H9 (cell line): ENCODE measurements at regions not wholly inside any gene's neighbourhood (a gene's known extent, or its start where the extent isn't known, plus 50 kb on each side); places are given as distances from the start of the nearest gene placed in this dataset.

Source experiments
- DNase-seq: peaks from one replicate; pipeline ENCODE4 v3.0.0-alpha.2; 2017
- H2AFZ ChIP-seq: one replicate; pipeline ENCODE4 v1.6.1; 2013; ENCODE audit warnings: mild to moderate bottlenecking, low read length, control low read depth, moderate library complexity
- H2AK5ac ChIP-seq: 2 replicates; pipeline ENCODE4 v1.6.1; 2013; ENCODE audit warnings: low read length, control low read depth, mixed read lengths; ENCODE audit not compliant: insufficient read length
- H2BK120ac ChIP-seq: one replicate; pipeline ENCODE4 v1.6.1; 2013; ENCODE audit warnings: low read depth, mild to moderate bottlenecking, low read length, control low read depth, inconsistent platforms; ENCODE audit not compliant: poor library complexity, severe bottlenecking
- H2BK12ac ChIP-seq: 2 replicates; pipeline ENCODE4 v1.6.1; 2013; ENCODE audit warnings: low read length, control low read depth, mixed read lengths, low read depth; ENCODE audit not compliant: insufficient read length
- H2BK15ac ChIP-seq: 2 replicates; pipeline ENCODE4 v1.6.1; 2013; ENCODE audit warnings: low read depth, low read length, control low read depth
- H2BK20ac ChIP-seq: one replicate; pipeline ENCODE4 v1.6.1; 2013; ENCODE audit warnings: low read depth, mild to moderate bottlenecking, low read length, control low read depth, inconsistent platforms; ENCODE audit not compliant: poor library complexity, severe bottlenecking
- H2BK5ac ChIP-seq: 2 replicates; pipeline ENCODE4 v1.6.1; 2013; ENCODE audit warnings: low read length, control low read depth, mixed read lengths; ENCODE audit not compliant: insufficient read length
- H3K14ac ChIP-seq: 2 replicates; pipeline ENCODE4 v1.6.1; 2013; ENCODE audit warnings: low read length, control low read depth; ENCODE audit not compliant: insufficient read depth
- H3K18ac ChIP-seq: 2 replicates; pipeline ENCODE4 v1.6.1; 2013; ENCODE audit warnings: low read depth, mild to moderate bottlenecking, mixed read lengths, low read length, control low read depth; ENCODE audit not compliant: insufficient read length
- H3K23ac ChIP-seq: 2 replicates; pipeline ENCODE4 v1.6.1; 2013; ENCODE audit warnings: low read length, control low read depth, mixed read lengths, low read depth; ENCODE audit not compliant: insufficient read length
- H3K23me2 ChIP-seq: 2 replicates; pipeline ENCODE4 v1.6.1; 2013; ENCODE audit warnings: low read depth, mild to moderate bottlenecking, mixed read lengths, low read length, control low read depth; ENCODE audit not compliant: insufficient read length, poor library complexity, severe bottlenecking
- H3K27ac ChIP-seq: 2 replicates; pipeline ENCODE4 v1.5.1; 2013; ENCODE audit warnings: low read length, control low read depth, mixed read lengths, low read depth; ENCODE audit not compliant: insufficient read length
- H3K27me3 ChIP-seq: 2 replicates; pipeline ENCODE4 v1.6.1; 2013; ENCODE audit warnings: low read length, control low read depth, inconsistent platforms; ENCODE audit not compliant: insufficient read depth
- H3K4ac ChIP-seq: 2 replicates; pipeline ENCODE4 v1.6.1; 2013; ENCODE audit warnings: low read depth, mild to moderate bottlenecking, control low read depth, inconsistent platforms, low read length, moderate library complexity
- H3K4me1 ChIP-seq: 2 replicates; pipeline ENCODE4 v1.6.1; 2013; ENCODE audit warnings: low read length, control low read depth, inconsistent platforms; ENCODE audit not compliant: insufficient read depth
- H3K4me2 ChIP-seq: 2 replicates; pipeline ENCODE4 v1.6.1; 2013; ENCODE audit warnings: low read length, control low read depth, mixed read lengths; ENCODE audit not compliant: insufficient read length, insufficient read depth
- H3K56ac ChIP-seq: 2 replicates; pipeline ENCODE4 v1.6.1; 2013; ENCODE audit warnings: low read depth, mild to moderate bottlenecking, mixed read lengths, low read length, control low read depth; ENCODE audit not compliant: insufficient read length
- H3K79me1 ChIP-seq: 2 replicates; pipeline ENCODE4 v1.6.1; 2013; ENCODE audit warnings: low read depth, mild to moderate bottlenecking, moderate library complexity, low read length, control low read depth, inconsistent platforms; ENCODE audit not compliant: insufficient read depth, poor library complexity, severe bottlenecking
- H3K79me2 ChIP-seq: 2 replicates; pipeline ENCODE4 v1.6.1; 2013; ENCODE audit warnings: low read length, control low read depth, inconsistent platforms; ENCODE audit not compliant: insufficient read depth
- H3K9ac ChIP-seq: 2 replicates; pipeline ENCODE4 v1.6.1; 2013; ENCODE audit warnings: low read length, control low read depth, mixed read lengths; ENCODE audit not compliant: insufficient read length; ENCODE audit errors: extremely low read depth
- H3K9me3 ChIP-seq: one replicate; pipeline ENCODE4 v1.6.1; 2013; ENCODE audit warnings: low read depth, low read length, inconsistent platforms; ENCODE audit not compliant: control insufficient read depth
- H3T11ph ChIP-seq: one replicate; pipeline ENCODE4 v1.6.1; 2013; ENCODE audit warnings: mild to moderate bottlenecking, low read length, control low read depth, inconsistent platforms
- H4K20me1 ChIP-seq: one replicate; pipeline ENCODE4 v1.6.1; 2013; ENCODE audit not compliant: control insufficient read depth, insufficient read length, insufficient read depth
- H4K5ac ChIP-seq: 2 replicates; pipeline ENCODE4 v1.6.1; 2013; ENCODE audit warnings: low read depth, mild to moderate bottlenecking, mixed read lengths, low read length, control low read depth; ENCODE audit not compliant: insufficient read length
- H4K8ac ChIP-seq: replicated peaks from 2 replicates; pipeline ENCODE4 v1.6.1; 2013; ENCODE audit warnings: low read length, control low read depth, mixed read lengths, low read depth; ENCODE audit not compliant: insufficient read length
- H4K91ac ChIP-seq: 2 replicates; pipeline ENCODE4 v1.6.1; 2013; ENCODE audit warnings: low read depth, mild to moderate bottlenecking, moderate library complexity, mixed read lengths, low read length, control low read depth; ENCODE audit not compliant: insufficient read length
- H3K27ac Mint-ChIP-seq, 3 experiments: 2 replicates in 2 of 3; 3 replicates in 1 of 3; pipeline ENCODE4 v1.8.0; 2020 to 2021; ENCODE audit warnings: mixed read lengths in 3 of 3, mild to moderate bottlenecking in 1 of 3, moderate library complexity in 1 of 3
- H3K27me3 Mint-ChIP-seq: 2 replicates; pipeline ENCODE4 v1.8.0; 2021; ENCODE audit warnings: low read depth, mild to moderate bottlenecking, moderate library complexity, mixed read lengths
- H3K36me3 Mint-ChIP-seq, 3 experiments: 2 replicates in 2 of 3; 3 replicates in 1 of 3; pipeline ENCODE4 v1.8.0; 2020 to 2021; ENCODE audit warnings: low read depth in 3 of 3, mixed read lengths in 3 of 3; ENCODE audit not compliant: insufficient read depth in 1 of 3
- H3K4me1 Mint-ChIP-seq, 2 experiments: 2 replicates each; pipeline ENCODE4 v1.8.0; 2020; ENCODE audit warnings: mixed read lengths in 2 of 2
- H3K4me3 Mint-ChIP-seq, 2 experiments: 2 replicates in 1 of 2; 3 replicates in 1 of 2; pipeline ENCODE4 v1.8.0; 2020 to 2021; ENCODE audit warnings: mild to moderate bottlenecking in 2 of 2, mixed read lengths in 2 of 2, moderate library complexity in 1 of 2
- H3K9me3 Mint-ChIP-seq, 2 experiments: 2 replicates in 1 of 2; 3 replicates in 1 of 2; pipeline ENCODE4 v1.8.0; 2020; ENCODE audit warnings: mild to moderate bottlenecking in 2 of 2, mixed read lengths in 2 of 2, moderate library complexity in 1 of 2
- WGBS: extraction: QIAGEN DNeasy Blood & Tissue Kit; methylation state at CpG from one replicate; pipeline ENCODE4 v1.1.7; 2013; ENCODE audit warnings: missing lambda C conversion rate, low lambda C conversion rate, mixed read lengths; ENCODE audit not compliant: insufficient read length; ENCODE audit errors: extremely low coverage; 5-methylcytosine and 5-hydroxymethylcytosine counted together
- TF ChIP-seq, protein P1 (sequence below): fragments of 200-600 bp; sonication (generic); conservative IDR thresholded peaks from 3 replicates; pipeline ENCODE4 v1.8.0; 2021; ENCODE audit warnings: antibody characterized with exemption, mild to moderate bottlenecking

DNA sequence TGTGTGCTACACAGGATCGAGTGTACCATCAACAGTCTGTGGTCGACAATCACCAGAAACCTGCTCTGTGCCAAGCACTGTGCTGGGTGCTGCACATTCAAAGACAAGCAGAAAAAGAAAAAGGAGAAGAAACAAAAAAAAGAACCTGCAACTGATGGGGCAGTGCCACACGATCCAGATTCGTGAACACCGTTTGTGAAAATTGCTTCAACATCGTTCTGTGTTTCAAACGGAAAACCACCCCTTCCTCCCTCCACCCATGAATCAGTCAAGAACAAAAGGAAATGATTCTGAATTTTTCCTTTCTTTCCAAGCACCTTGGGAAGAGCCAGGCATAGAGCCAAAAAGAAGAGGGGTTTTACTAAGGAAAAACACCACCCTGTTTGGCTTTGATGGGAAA, 129.2 kb upstream of the ARID1B start:
- Histone ChIP-seq H4K5ac (no peak overlapping the region), H4K20me1 (no peaks in the 10 kb centered on the region), H2BK120ac (no peak overlapping the region), H3K27me3 (no peaks in the 10 kb centered on the region), H3K27ac (no peak overlapping the region), H2AK5ac (no peak overlapping the region), H3K9ac (no peak overlapping the region), H4K91ac (no peak overlapping the region), H3K4ac (no peak overlapping the region), H2BK15ac (no peak overlapping the region), H3K4me2 (no peak overlapping the region), H3K79me1 (no peaks in the 10 kb centered on the region), H3K4me1 (no peaks in the 10 kb centered on the region), H3K9me3 (no peaks in the 10 kb centered on the region), H3T11ph (no peak overlapping the region), H2BK20ac (no peak overlapping the region), H3K56ac (no peak overlapping the region), H2BK5ac (no peak overlapping the region), H2BK12ac (no peak overlapping the region), H3K23me2 (no peaks in the 10 kb centered on the region), H3K79me2 (no peaks in the 10 kb centered on the region), H3K14ac (no peak overlapping the region), H2AFZ (no peak overlapping the region), H4K8ac (no peak overlapping the region), H3K23ac (no peak overlapping the region), H3K18ac (no peak overlapping the region)
- TF ChIP-seq, protein P1, sequence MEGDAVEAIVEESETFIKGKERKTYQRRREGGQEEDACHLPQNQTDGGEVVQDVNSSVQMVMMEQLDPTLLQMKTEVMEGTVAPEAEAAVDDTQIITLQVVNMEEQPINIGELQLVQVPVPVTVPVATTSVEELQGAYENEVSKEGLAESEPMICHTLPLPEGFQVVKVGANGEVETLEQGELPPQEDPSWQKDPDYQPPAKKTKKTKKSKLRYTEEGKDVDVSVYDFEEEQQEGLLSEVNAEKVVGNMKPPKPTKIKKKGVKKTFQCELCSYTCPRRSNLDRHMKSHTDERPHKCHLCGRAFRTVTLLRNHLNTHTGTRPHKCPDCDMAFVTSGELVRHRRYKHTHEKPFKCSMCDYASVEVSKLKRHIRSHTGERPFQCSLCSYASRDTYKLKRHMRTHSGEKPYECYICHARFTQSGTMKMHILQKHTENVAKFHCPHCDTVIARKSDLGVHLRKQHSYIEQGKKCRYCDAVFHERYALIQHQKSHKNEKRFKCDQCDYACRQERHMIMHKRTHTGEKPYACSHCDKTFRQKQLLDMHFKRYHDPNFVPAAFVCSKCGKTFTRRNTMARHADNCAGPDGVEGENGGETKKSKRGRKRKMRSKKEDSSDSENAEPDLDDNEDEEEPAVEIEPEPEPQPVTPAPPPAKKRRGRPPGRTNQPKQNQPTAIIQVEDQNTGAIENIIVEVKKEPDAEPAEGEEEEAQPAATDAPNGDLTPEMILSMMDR, result no peak
- Mint-ChIP-seq H3K27me3 (peaks cover 10% of the 10 kb centered on the region), H3K36me3 (peaks cover 0 to 11% (median 6%) of the 10 kb centered on the region in 3 experiments; a peak in 5 of 7 replicates), H3K4me1 (peaks cover 4 to 7% of the 10 kb centered on the region in 2 experiments; a peak in 3 of 4 replicates), H3K27ac (no peak overlapping the region), H3K9me3 (peaks cover 3 to 13% of the 10 kb centered on the region in 2 experiments; a peak in 4 of 5 replicates), H3K4me3 (no peak overlapping the region)
- no peak for DNase-seq
- WGBS, result no CpG with 5 or more reads among the region's 7 CpGs
